GM13977 (cell line): ENCODE measurements at regions not wholly inside any gene's neighbourhood (a gene's known extent, or its start where the extent isn't known, plus 50 kb on each side); places are given as distances from the start of the nearest gene placed in this dataset.
"Not testable (repeated sequence)": the region's sequence is repeated elsewhere in the genome, so short reads cannot be mapped to it uniquely, and the experiment has no call there.

Experiments
- DNase-seq: peaks from one replicate; pipeline ENCODE4 v3.0.0; 2012; ENCODE audit warnings: low spot score
- CTCF ChIP-seq: IDR thresholded peaks from 2 replicates; pipeline ENCODE4 v1.5.1; 2012; ENCODE audit warnings: mild to moderate bottlenecking, control low read depth; ENCODE audit not compliant: insufficient read depth; ENCODE audit errors: extremely low read depth, missing control alignments
- in situ Hi-C: fragments of 300-500 bp; cut with MboI; formaldehyde crosslinking; loops from one replicate; pipeline ENCODE4 v1.12.0; 2022; ENCODE audit warnings: low sequenced_read_pairs, low pct_unique_long_range_greater_than_20kb, mixed read lengths, inconsistent platforms; ENCODE audit not compliant: unreplicated experiment

- TF ChIP-seq CTCF = no peak
- no peak for DNase-seq
- in situ Hi-C loops = loop anchor here (25.0 kb wide), 1 partner anchor 471 kb away; the partner anchor contains the start of gene PLCL1
Observed at GRCh38 chr2:198283146-198283545, 478.8 kb downstream of the PLCL1 start.

GRCh38 chr2:198282061-198282460 is 477.7 kb downstream of the PLCL1 start:
- TF ChIP-seq CTCF = no peak
- no peak for DNase-seq
- in situ Hi-C loops = loop anchor here (25.0 kb wide), 1 partner anchor 470 kb away; the partner anchor contains the start of gene PLCL1

GRCh38 chr2:198280145-198280544 is 475.8 kb downstream of the PLCL1 start:
- in situ Hi-C loops = loop anchor here (25.0 kb wide), 1 partner anchor 468 kb away; the partner anchor contains the start of gene PLCL1
- TF ChIP-seq CTCF = no peak
- no peak for DNase-seq

- no peak for TF ChIP-seq CTCF
- DNase-seq = no peak
- in situ Hi-C loops = loop anchor here (25.0 kb wide), 1 partner anchor 467 kb away; the partner anchor contains the start of gene PLCL1
Observed at GRCh38 chr2:198279026-198279425, 474.6 kb downstream of the PLCL1 start.

- DNase-seq = no peak
- no peak for TF ChIP-seq CTCF
- in situ Hi-C loops = loop anchor here (25.0 kb wide), 1 partner anchor 465 kb away; the partner anchor contains the start of gene PLCL1
Observed at GRCh38 chr2:198277181-198277580, 472.8 kb downstream of the PLCL1 start.

GRCh38 chr2:198273660-198274059 is 469.3 kb downstream of the PLCL1 start:
- no peak for DNase-seq
- in situ Hi-C loops = no loop called here
- no peak for TF ChIP-seq CTCF

- DNase-seq, in situ Hi-C loops: not testable (repeated sequence)
Observed at GRCh38 chr2:198270157-198270556, 465.8 kb downstream of the PLCL1 start.
